ENCODE measurements at regions not wholly inside any gene's neighbourhood (a gene's known extent, or its start where the extent isn't known, plus 50 kb on each side); places are given as distances from the start of the nearest gene placed in this dataset.

GRCh38 chr17:73882590-73882989, 238.3 kb upstream of the SDK2 start:
- H4K20me1 ChIP-seq (ENCODE audit: control insufficient read depth, insufficient read depth, low read length, poor library complexity, severe bottlenecking): no peaks in the 10 kb centered on the region
- ATAC-seq (ENCODE audit: low read depth) (no peak), DNase-seq (no peak)
- TF ChIP-seq CTCF (IDR thresholded peaks at IDR 0.05) (no peak), EZH2 (IDR thresholded peaks at IDR 0.05; ENCODE audit: borderline replicate concordance, insufficient read depth, low read depth, low read length, poor library complexity, severe bottlenecking) (no peak)
- intact Hi-C loops (cut with micrococcal nuclease): no loop called here
- no peaks in the 10 kb centered on the region for H3K9me3 ChIP-seq (ENCODE audit: control extremely low read depth in 1 of 3, control insufficient read depth in 2 of 3, insufficient read depth in 1 of 3, low read length in 2 of 3)
- POLR2A ChIA-PET: no interaction called here
- CTCF ChIA-PET: no interaction called here
- no peak overlapping the region for H3K27ac ChIP-seq (ENCODE audit: low read length in 2 of 2)
- H2AFZ ChIP-seq (ENCODE audit: insufficient read depth, low read depth, low read length, poor library complexity, severe bottlenecking): no peak overlapping the region
- no peaks in the 10 kb centered on the region for H3K79me2 ChIP-seq (ENCODE audit: control insufficient read depth, insufficient read depth, low read length)
- no peaks in the 10 kb centered on the region for H3K36me3 ChIP-seq (replicated peaks in 1 of 2; ENCODE audit: control extremely low read depth in 1 of 2, control insufficient read depth in 1 of 2, extremely low read depth in 1 of 2, insufficient read depth in 2 of 2, low read length in 1 of 2)
- Mint-ChIP-seq H3K27me3 (peaks cover 22% of the 10 kb centered on the region), H3K4me1 (no peaks in the 10 kb centered on the region), H3K27ac (no peak overlapping the region), H3K4me3 (no peak overlapping the region), H3K9me3 (ENCODE audit: insufficient read depth) (no peaks in the 10 kb centered on the region)
- H3K4me1 ChIP-seq (ENCODE audit: control insufficient read depth in 2 of 2, insufficient read depth in 2 of 2, low read length in 2 of 2): no peaks in the 10 kb centered on the region
- peaks cover 0 to 2% (median 0%) of the 10 kb centered on the region in 4 experiments for H3K27me3 ChIP-seq (replicated peaks in 1 of 4; ENCODE audit: control extremely low read depth in 1 of 4, control insufficient read depth in 3 of 4, insufficient read depth in 4 of 4, low read length in 3 of 4)
- H3K9ac ChIP-seq (ENCODE audit: low read length): no peak overlapping the region
- H3K4me3 ChIP-seq (ENCODE audit: control extremely low read depth in 1 of 5, extremely low read depth in 1 of 5, insufficient read depth in 1 of 5, low read depth in 2 of 5, low read length in 4 of 5): no peak overlapping the region
- H3K4me2 ChIP-seq (replicated peaks; ENCODE audit: low read depth, low read length, poor library complexity, severe bottlenecking): no peak overlapping the region
- 60% methylated on average over 5 of the region's 5 CpGs for WGBS (ENCODE audit: insufficient coverage)

- WGBS (ENCODE audit: insufficient coverage): 92% methylated on average over 10 of the region's 10 CpGs
- TF ChIP-seq EZH2 (IDR thresholded peaks at IDR 0.05; ENCODE audit: borderline replicate concordance, insufficient read depth, low read depth, low read length, poor library complexity, severe bottlenecking): no peak
- no peak for TF ChIP-seq CTCF (IDR thresholded peaks at IDR 0.05)
- Mint-ChIP-seq H3K4me3 (no peak overlapping the region), H3K27ac (no peak overlapping the region), H3K9me3 (ENCODE audit: insufficient read depth) (no peaks in the 10 kb centered on the region), H3K27me3 (peaks cover 22% of the 10 kb centered on the region), H3K4me1 (no peaks in the 10 kb centered on the region)
- DNase-seq: no peak
- Histone ChIP-seq H3K4me2 (replicated peaks; ENCODE audit: low read depth, low read length, poor library complexity, severe bottlenecking) (no peak overlapping the region), H3K27me3 (replicated peaks in 1 of 4; ENCODE audit: control extremely low read depth in 1 of 4, control insufficient read depth in 3 of 4, insufficient read depth in 4 of 4, low read length in 3 of 4) (peaks cover 0 to 2% (median 0%) of the 10 kb centered on the region in 4 experiments), H4K20me1 (ENCODE audit: control insufficient read depth, insufficient read depth, low read length, poor library complexity, severe bottlenecking) (no peaks in the 10 kb centered on the region), H3K79me2 (ENCODE audit: control insufficient read depth, insufficient read depth, low read length) (no peaks in the 10 kb centered on the region), H3K4me3 (ENCODE audit: control extremely low read depth in 1 of 5, extremely low read depth in 1 of 5, insufficient read depth in 1 of 5, low read depth in 2 of 5, low read length in 4 of 5) (no peak overlapping the region), H3K27ac (ENCODE audit: low read length in 2 of 2) (no peak overlapping the region), H2AFZ (ENCODE audit: insufficient read depth, low read depth, low read length, poor library complexity, severe bottlenecking) (no peak overlapping the region), H3K9me3 (ENCODE audit: control extremely low read depth in 1 of 3, control insufficient read depth in 2 of 3, insufficient read depth in 1 of 3, low read length in 2 of 3) (no peaks in the 10 kb centered on the region), H3K9ac (ENCODE audit: low read length) (no peak overlapping the region), H3K4me1 (ENCODE audit: control insufficient read depth in 2 of 2, insufficient read depth in 2 of 2, low read length in 2 of 2) (no peaks in the 10 kb centered on the region), H3K36me3 (replicated peaks in 1 of 2; ENCODE audit: control extremely low read depth in 1 of 2, control insufficient read depth in 1 of 2, extremely low read depth in 1 of 2, insufficient read depth in 2 of 2, low read length in 1 of 2) (no peaks in the 10 kb centered on the region)
- CTCF ChIA-PET: no interaction called here
- intact Hi-C loops (cut with micrococcal nuclease): no loop called here
- no peak for ATAC-seq (ENCODE audit: low read depth)
- POLR2A ChIA-PET: no interaction called here
Measured at GRCh38 chr17:73883175-73883574, 238.9 kb upstream of the SDK2 start.

Data from B cell (primary cell).